ENCODE measurements at regions not wholly inside any gene's neighbourhood (a gene's known extent, or its start where the extent isn't known, plus 50 kb on each side); places are given as distances from the start of the nearest gene placed in this dataset.

- DNase-seq: no peak
These were observed 122.2 kb downstream of the ACTL8 start for GRCh38 chr1:17877316-17877715.

- no peak for DNase-seq
These were observed 122.8 kb downstream of the ACTL8 start for GRCh38 chr1:17877896-17878295.

GRCh38 chr1:17878837-17879236, 123.7 kb downstream of the ACTL8 start:
- DNase-seq: no peak

- no peak for DNase-seq
These were observed 125.3 kb downstream of the ACTL8 start for GRCh38 chr1:17880449-17880848.

DNA sequence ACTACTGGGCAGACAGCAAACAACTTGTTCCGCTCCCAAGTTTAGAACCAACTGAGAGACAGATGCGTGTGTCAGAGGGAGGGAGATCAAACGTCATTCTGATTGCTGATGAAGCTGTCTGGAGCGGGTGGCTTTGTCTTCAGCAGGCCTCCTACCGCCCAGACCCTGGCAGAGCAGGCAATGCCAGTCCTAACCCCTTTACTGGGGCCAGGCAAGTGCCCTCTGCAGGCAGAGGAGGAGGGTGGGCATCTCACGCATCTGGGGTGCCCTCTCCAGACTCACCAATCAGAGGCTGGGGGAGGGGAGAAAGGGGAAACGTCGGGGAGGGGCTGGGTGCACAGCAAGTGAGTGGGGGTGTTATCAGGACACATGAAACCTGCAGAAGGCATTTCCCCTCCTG, 126.6 kb downstream of the ACTL8 start:
- DNase-seq: no peak

DNA sequence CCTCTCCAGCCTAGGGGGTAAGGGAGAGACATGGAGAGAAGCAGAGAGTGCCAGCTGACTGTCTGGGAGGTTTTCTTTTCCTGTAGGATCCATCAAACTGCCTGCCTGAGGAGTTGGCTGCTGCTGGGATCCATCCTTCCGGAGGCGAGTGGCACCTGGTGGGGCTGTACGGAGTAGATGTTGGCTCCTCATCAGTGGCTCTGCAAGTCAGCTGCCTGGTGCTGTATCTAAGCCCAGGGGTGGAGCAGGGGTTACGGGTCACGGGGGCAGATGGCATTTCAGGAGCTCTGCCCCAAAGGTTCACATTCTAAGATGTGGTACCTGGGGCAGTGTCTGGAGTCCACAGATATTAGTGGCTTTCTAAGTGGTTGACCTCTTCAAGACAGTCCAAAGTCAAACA, 128.0 kb downstream of the ACTL8 start:
- DNase-seq: no peak

GRCh38 chr1:17883662-17884395, 128.7 kb downstream of the ACTL8 start:
- DNase-seq: no peak

DNA sequence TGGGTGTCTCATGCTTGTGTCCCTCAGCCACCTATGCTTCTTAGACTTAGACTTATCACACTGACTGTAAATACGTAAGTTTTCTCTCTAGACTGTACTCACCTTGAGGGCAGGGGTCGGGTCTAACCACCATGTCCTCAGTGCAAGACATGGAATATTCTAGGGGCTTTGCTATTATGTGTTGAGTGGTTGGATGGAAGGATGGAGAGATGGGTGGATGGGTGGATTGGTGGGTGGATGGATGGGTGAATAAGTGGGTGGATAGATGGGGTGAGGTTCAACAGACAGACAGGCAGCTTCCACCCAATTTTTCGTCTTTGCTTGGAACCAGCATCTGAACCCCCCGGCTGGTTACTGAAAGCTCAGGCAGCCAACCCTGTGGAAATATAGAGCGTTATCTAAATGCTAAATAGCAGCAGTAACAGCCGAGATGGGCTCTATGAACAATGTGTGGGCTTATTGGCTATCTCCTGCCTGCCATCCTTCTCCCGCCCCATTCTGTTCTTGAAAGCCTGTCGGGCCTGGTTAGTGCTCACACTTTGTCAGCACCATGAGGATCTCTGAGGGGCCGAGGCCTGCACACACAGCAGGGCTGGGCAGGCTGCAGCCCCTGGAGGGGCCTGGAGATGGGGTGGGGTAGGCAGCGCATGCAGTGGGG, 130.7 kb downstream of the ACTL8 start:
- DNase-seq: no peak

DNA sequence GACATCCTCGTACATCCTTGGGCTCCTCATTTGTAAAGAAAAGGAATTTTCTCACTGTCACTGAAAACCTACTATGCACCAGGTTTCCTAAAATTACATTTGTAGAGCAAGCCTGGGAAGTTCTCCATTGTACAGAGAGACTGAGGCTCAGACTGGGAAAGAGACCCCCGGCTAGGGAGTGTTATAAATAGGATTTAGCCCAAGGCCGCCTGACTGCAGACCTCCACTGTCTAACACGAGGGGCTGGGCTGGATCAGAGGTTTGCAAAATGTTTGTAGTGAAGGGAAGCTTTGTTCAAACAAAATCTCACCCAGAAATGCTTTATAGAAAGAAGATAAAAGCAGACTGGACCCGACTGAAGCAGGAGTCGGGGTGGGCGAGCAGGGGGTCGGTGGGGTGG, 131.3 kb downstream of the ACTL8 start:
- DNase-seq: no peak

DNA sequence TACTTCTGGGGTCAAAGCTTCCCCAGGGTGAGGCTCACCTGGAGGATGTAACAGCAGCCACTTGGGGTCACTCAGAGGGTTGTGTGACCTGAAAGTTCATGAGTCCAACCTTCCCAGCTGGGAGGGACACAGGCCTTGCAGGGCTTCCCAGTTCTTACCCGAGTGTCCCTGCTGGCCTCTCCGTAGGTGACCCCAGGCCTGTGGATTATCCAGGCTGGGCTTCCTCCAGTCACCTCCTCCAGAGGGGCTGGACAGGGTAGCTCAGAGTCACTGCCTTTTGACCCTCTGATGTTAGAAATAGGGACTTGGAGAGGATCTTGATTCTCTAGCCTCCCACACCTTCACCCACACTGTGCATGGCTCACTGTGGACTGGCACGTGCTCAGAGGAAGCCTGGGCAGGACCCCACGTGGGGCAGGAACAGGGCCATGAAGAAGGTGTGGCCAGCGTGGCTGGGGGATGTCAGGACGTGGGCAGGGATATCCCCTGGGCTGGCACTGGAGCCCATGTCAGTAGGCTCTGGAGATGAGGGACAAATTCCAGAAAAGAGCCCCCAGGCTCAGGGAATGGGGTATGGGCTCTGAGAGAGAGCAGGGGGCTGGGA, 131.8 kb downstream of the ACTL8 start:
- DNase-seq: no peak

GRCh38 chr1:17887661-17888371, 132.7 kb downstream of the ACTL8 start:
- DNase-seq: no peak

- no peak for DNase-seq
These were observed 135.1 kb downstream of the ACTL8 start for GRCh38 chr1:17890056-17890814.

DNA sequence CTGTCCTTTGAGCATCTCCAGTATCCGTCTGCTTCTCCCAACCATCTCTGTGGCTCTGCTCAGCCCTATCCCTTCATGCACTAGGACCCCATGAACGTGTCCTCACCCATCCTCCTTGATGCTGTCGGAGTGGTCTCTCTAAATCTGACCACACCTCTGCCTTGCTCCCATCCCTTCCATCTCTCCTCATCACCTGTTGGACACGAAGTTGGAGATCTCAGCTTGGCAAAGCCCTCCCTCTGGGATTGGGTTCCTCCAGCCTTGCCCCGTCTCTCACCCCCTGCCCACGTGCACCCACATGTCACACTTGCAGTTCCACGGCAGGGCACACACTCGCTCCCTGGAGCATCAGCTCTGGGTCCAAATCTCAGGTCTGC, 135.7 kb downstream of the ACTL8 start:
- DNase-seq: no peak

- DNase-seq: no peak
These were observed 136.3 kb downstream of the ACTL8 start for GRCh38 chr1:17891205-17892110.

GRCh38 chr1:17892225-17892624, 137.1 kb downstream of the ACTL8 start:
- no peak for DNase-seq

GRCh38 chr1:17892851-17893250, 137.7 kb downstream of the ACTL8 start:
- no peak for DNase-seq

DNA sequence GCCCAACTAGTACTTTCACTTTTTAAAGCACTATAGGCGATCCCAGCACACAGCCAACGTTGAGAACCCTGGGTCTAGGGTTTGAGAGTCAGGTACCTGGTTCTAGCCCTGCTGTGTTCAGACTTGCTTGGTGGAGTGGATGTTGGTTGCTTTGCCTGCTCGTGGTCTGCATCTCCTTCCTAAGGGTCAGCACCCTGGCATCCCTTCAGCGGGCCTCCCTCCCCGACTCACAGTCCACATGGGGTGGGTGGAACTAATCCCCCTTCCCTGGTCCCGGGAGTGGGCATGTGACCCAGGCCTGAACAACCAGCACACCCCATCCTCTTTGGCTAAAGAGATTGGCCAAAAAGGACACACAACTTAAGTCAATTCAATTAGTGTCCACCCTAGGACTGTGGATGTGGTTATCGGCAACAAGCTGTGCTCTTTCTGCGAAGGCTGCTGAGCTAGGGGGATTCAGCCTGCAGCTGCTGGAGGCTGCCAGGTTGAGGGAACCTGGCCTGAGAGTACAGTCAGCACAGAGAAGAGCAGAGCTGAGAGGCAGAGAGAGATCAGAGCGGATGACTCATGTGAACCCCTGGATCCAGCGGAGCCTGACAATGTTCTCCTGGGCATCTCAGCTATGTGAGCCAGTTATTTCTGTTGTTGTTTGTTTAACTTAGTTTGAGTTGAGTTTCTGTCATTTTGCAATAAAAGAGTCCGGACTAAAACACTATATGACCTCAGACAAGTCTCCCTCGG, 138.9 kb downstream of the ACTL8 start:
- no peak for DNase-seq

GRCh38 chr1:17895401-17895800, 140.3 kb downstream of the ACTL8 start:
- no peak for DNase-seq

GRCh38 chr1:17895986-17896385, 140.9 kb downstream of the ACTL8 start:
- DNase-seq: no peak

GRCh38 chr1:17903386-17903785, 148.3 kb downstream of the ACTL8 start:
- DNase-seq: no peak
